GM18505 (cell line): ENCODE measurements at regions not wholly inside any gene's neighbourhood (a gene's known extent, or its start where the extent isn't known, plus 50 kb on each side); places are given as distances from the start of the nearest gene placed in this dataset.

Experiments used
- ATAC-seq: cut with Tn5 transposase; IDR thresholded peaks from one replicate; pipeline ENCODE4 v1.9.1; 2021; ENCODE audit not compliant: unreplicated experiment
- POLR2A ChIP-seq: IDR thresholded peaks from 4 replicates; pipeline ENCODE4 v1.6.1; 2011; ENCODE audit warnings: borderline replicate concordance; ENCODE audit not compliant: insufficient read depth, insufficient read length; ENCODE audit errors: extremely low read depth

- no peak for TF ChIP-seq POLR2A
- no peak for ATAC-seq
Measured at GRCh38 chr5:74275171-74275992, 365.1 kb downstream of the ENC1 start.

GRCh38 chr5:74274326-74274725, 366.2 kb downstream of the ENC1 start:
- TF ChIP-seq POLR2A, result no peak
- ATAC-seq, result no peak

- TF ChIP-seq POLR2A, result no peak
- ATAC-seq, result no peak
Measured at GRCh38 chr5:74272831-74273451, 367.6 kb downstream of the ENC1 start.

GRCh38 chr5:74272024-74272775, 368.3 kb downstream of the ENC1 start:
- no peak for ATAC-seq
- no peak for TF ChIP-seq POLR2A

- ATAC-seq, result no peak
Measured at GRCh38 chr5:74268297-74268696, 372.2 kb downstream of the ENC1 start.

GRCh38 chr5:74266836-74267235, 373.7 kb downstream of the ENC1 start:
- ATAC-seq, result no peak
- no peak for TF ChIP-seq POLR2A

More at GRCh38 chr5:74268297-74268696, 372.2 kb downstream of the ENC1 start:
- TF ChIP-seq POLR2A, result no peak

GRCh38 chr5:74266132-74266531, 374.4 kb downstream of the ENC1 start:
- no peak for TF ChIP-seq POLR2A
- ATAC-seq, result no peak

GRCh38 chr5:74262544-74263207, 377.9 kb downstream of the ENC1 start:
- no peak for TF ChIP-seq POLR2A
- no peak for ATAC-seq

- no peak for TF ChIP-seq POLR2A
- ATAC-seq, result no peak
Measured at GRCh38 chr5:74261866-74262265, 378.7 kb downstream of the ENC1 start.

GRCh38 chr5:74261421-74261820, 379.1 kb downstream of the ENC1 start:
- ATAC-seq, result no peak

GRCh38 chr5:74259572-74259971, 381.0 kb downstream of the ENC1 start:
- no peak for TF ChIP-seq POLR2A
- ATAC-seq, result no peak

More at GRCh38 chr5:74261421-74261820, 379.1 kb downstream of the ENC1 start:
- no peak for TF ChIP-seq POLR2A

GRCh38 chr5:74258314-74258665, 382.2 kb downstream of the ENC1 start:
- ATAC-seq, result no peak
- no peak for TF ChIP-seq POLR2A
